Ascending aorta (tissue), 2 donors: ENCODE measurements at regions not wholly inside any gene's neighbourhood (a gene's known extent, or its start where the extent isn't known, plus 50 kb on each side); places are given as distances from the start of the nearest gene placed in this dataset.

Experiments
- DNase-seq, 2 donors: peaks; one replicate each; pipeline ENCODE4 v3.0.0-alpha.2; 2019; ENCODE audit warnings: low spot score in 2 of 2
- H3K27ac ChIP-seq, 2 donors: fragments of 200-600 bp; sonication (generic); one replicate each; pipeline ENCODE4 v1.5.1; 2016 to 2017; ENCODE audit warnings: mild to moderate bottlenecking in 1 of 2
- H3K27me3 ChIP-seq: fragments of 200-600 bp; sonication (generic); one replicate; pipeline ENCODE4 v1.5.1; 2017
- H3K36me3 ChIP-seq, 2 donors: fragments of 200-600 bp; sonication (generic); one replicate each; pipeline ENCODE4 v1.5.1; 2016
- H3K4me1 ChIP-seq, 2 donors: fragments of 200-600 bp; sonication (generic); one replicate each; pipeline ENCODE4 v1.5.1; 2016 to 2017; ENCODE audit warnings: mild to moderate bottlenecking in 1 of 2
- H3K4me3 ChIP-seq, 2 donors: fragments of 200-600 bp; sonication (generic); one replicate each; pipeline ENCODE4 v1.5.1; 2016 to 2017; ENCODE audit warnings: mild to moderate bottlenecking in 1 of 2
- H3K9me3 ChIP-seq, 2 donors: fragments of 200-600 bp; sonication (generic); one replicate each; pipeline ENCODE4 v1.5.1; 2016
- CTCF ChIP-seq, 3 experiments: fragments of 200-600 bp in 2 of 3; fragments of 450-650 bp in 1 of 3; sonication (generic) in 2 of 3; IDR thresholded peaks; one replicate each; pipeline ENCODE4 v1.5.1; 2016 to 2019; ENCODE audit warnings: antibody characterized with exemption in 3 of 3, mild to moderate bottlenecking in 1 of 3, moderate library complexity in 1 of 3
- intact Hi-C: fragments of 100-400 bp; cut with DNase I; formaldehyde crosslinking; loops from one replicate; pipeline ENCODE4 v1.15.1; 2023

GRCh38 chr18:22467760-22468553, 50.2 kb upstream of the CTAGE1 start:
- no peak for TF ChIP-seq CTCF (IDR thresholded peaks at IDR 0.05)
- intact Hi-C loops: loop anchor here (2.0 kb wide), 4 partner anchors 27 to 283 kb away; no protein-coding TSS in a partner anchor
- peaks cover 23 to 34% of the 10 kb centered on the region in 2 donors for H3K4me1 ChIP-seq

GRCh38 chr18:22468554-22468891, 50.8 kb upstream of the CTAGE1 start:
- Histone ChIP-seq H3K36me3 (no peaks in the 10 kb centered on the region), H3K4me1 (peaks cover 23 to 34% of the 10 kb centered on the region in 2 donors), H3K9me3 (peaks cover 9% of the 10 kb centered on the region in 2 donors), H3K27me3 (no peaks in the 10 kb centered on the region), H3K27ac (peak overlapping the region; percentile 78 to 80), H3K4me3 (no peak overlapping the region)
- DNase-seq: no peak
- TF ChIP-seq CTCF (IDR thresholded peaks at IDR 0.05): no peak
- intact Hi-C loops: loop anchor here (2.0 kb wide), 1 partner anchor 26 kb away; no protein-coding TSS in a partner anchor

More at GRCh38 chr18:22467760-22468553, 50.2 kb upstream of the CTAGE1 start:
- no peak overlapping the region for H3K4me3 ChIP-seq
- no peaks in the 10 kb centered on the region for H3K27me3 ChIP-seq
- H3K27ac ChIP-seq: peak overlapping the region; percentile 78 to 93
- no peaks in the 10 kb centered on the region for H3K36me3 ChIP-seq
- DNase-seq: peak; percentile 43 to 91
- peaks cover 9% of the 10 kb centered on the region in 2 donors for H3K9me3 ChIP-seq

- Histone ChIP-seq H3K27ac (peak overlapping the region; percentile 78 to 80), H3K4me1 (peaks cover 23 to 34% of the 10 kb centered on the region in 2 donors), H3K27me3 (no peaks in the 10 kb centered on the region), H3K36me3 (no peaks in the 10 kb centered on the region), H3K9me3 (peaks cover 9% of the 10 kb centered on the region in 2 donors), H3K4me3 (no peak overlapping the region)
- intact Hi-C loops: loop anchor here (2.0 kb wide), 1 partner anchor 26 kb away; no protein-coding TSS in a partner anchor
- no peak for DNase-seq
- no peak for TF ChIP-seq CTCF (IDR thresholded peaks at IDR 0.05)
Observed at GRCh38 chr18:22469061-22469734, 51.5 kb upstream of the CTAGE1 start.

GRCh38 chr18:22469926-22470247, 52.2 kb upstream of the CTAGE1 start:
- no peak for DNase-seq
- Histone ChIP-seq H3K9me3 (peaks cover 9% of the 10 kb centered on the region in 2 donors), H3K4me1 (peaks cover 23 to 34% of the 10 kb centered on the region in 2 donors), H3K27me3 (no peaks in the 10 kb centered on the region), H3K36me3 (no peaks in the 10 kb centered on the region), H3K4me3 (no peak overlapping the region), H3K27ac (peak overlapping the region; percentile 76 to 80)
- intact Hi-C loops: loop anchor here (1.0 to 2.0 kb wide), 4 partner anchors 19 to 301 kb away; partner anchors contain the start of gene GATA6
- no peak for TF ChIP-seq CTCF (IDR thresholded peaks at IDR 0.05)

- peaks cover 23 to 34% of the 10 kb centered on the region in 2 donors for H3K4me1 ChIP-seq
- H3K27ac ChIP-seq: peak overlapping the region; percentile 76 to 80
- DNase-seq: peak in 1 of 2 donors; percentile 80
Observed at GRCh38 chr18:22470248-22471235, 52.8 kb upstream of the CTAGE1 start.

More at GRCh38 chr18:22470248-22471235, 52.8 kb upstream of the CTAGE1 start:
- no peak for TF ChIP-seq CTCF (IDR thresholded peaks at IDR 0.05)
- intact Hi-C loops: loop anchor here (1.0 to 2.0 kb wide), 3 partner anchors 19 to 302 kb away; partner anchors contain the start of gene GATA6
- H3K4me3 ChIP-seq: peak overlapping the region in 1 of 2 donors; percentile 38
- H3K9me3 ChIP-seq: peaks cover 9% of the 10 kb centered on the region in 2 donors
- no peaks in the 10 kb centered on the region for H3K36me3 ChIP-seq
- H3K27me3 ChIP-seq: no peaks in the 10 kb centered on the region
